Thyroid gland (tissue), 4 donors: ENCODE measurements at regions not wholly inside any gene's neighbourhood (a gene's known extent, or its start where the extent isn't known, plus 50 kb on each side); places are given as distances from the start of the nearest gene placed in this dataset.
"Not testable (repeated sequence)": the region's sequence is repeated elsewhere in the genome, so short reads cannot be mapped to it uniquely, and the experiment has no call there.

Source experiments
- DNase-seq, 2 donors: peaks; one replicate each; pipeline ENCODE4 v3.0.0-alpha.2; 2019
- H3K27ac ChIP-seq, 3 donors: fragments of 200-600 bp; sonication (generic); 1 replicate in 2 of 3; 2 replicates in 1 of 3; pipeline ENCODE4 v1.5.1; 2016 to 2019; ENCODE audit warnings: mild to moderate bottlenecking in 1 of 3, moderate library complexity in 1 of 3
- H3K27me3 ChIP-seq: fragments of 200-600 bp; sonication (generic); one replicate; pipeline ENCODE4 v1.5.1; 2019
- H3K36me3 ChIP-seq, 2 donors: fragments of 200-600 bp; sonication (generic); one replicate each; pipeline ENCODE4 v1.5.1; 2016 to 2019
- H3K4me1 ChIP-seq, 2 donors: fragments of 200-600 bp; sonication (generic); one replicate each; pipeline ENCODE4 v1.5.1; 2017 to 2019
- H3K4me3 ChIP-seq, 3 donors: fragments of 200-600 bp; sonication (generic); replicated peaks in 1 of 3; 1 replicate in 2 of 3; 2 replicates in 1 of 3; pipeline ENCODE4 v1.5.1; 2016; ENCODE audit warnings: mild to moderate bottlenecking in 1 of 3
- H3K9me3 ChIP-seq: fragments of 200-600 bp; sonication (generic); one replicate; pipeline ENCODE4 v1.5.1; 2017
- CTCF ChIP-seq, 6 experiments: fragments of 200-600 bp in 3 of 6; fragments of 450-650 bp in 3 of 6; sonication (generic) in 3 of 6; IDR thresholded peaks; one replicate each; pipeline ENCODE4 v1.5.1; 2016 to 2019; ENCODE audit warnings: antibody characterized with exemption in 6 of 6, mild to moderate bottlenecking in 2 of 6, inconsistent platforms in 1 of 6, moderate library complexity in 1 of 6
- POLR2A ChIP-seq, 2 donors: fragments of 450-650 bp; IDR thresholded peaks; one replicate each; pipeline ENCODE4 v1.6.1; 2017; ENCODE audit warnings: antibody characterized with exemption in 2 of 2, mild to moderate bottlenecking in 2 of 2, moderate library complexity in 1 of 2
- WGBS, 2 donors: methylation state at CpG; one replicate each; pipeline ENCODE4 v1.1.5; 2017; 5-methylcytosine and 5-hydroxymethylcytosine counted together
- intact Hi-C: fragments of 100-400 bp; cut with DNase I; formaldehyde crosslinking; loops from one replicate; pipeline ENCODE4 v1.15.1; 2023

GRCh38 chr6:14894105-14894504 is 351.8 kb upstream of the JARID2 start:
- H3K27me3 ChIP-seq: no peaks in the 10 kb centered on the region
- DNase-seq: no peak
- no peaks in the 10 kb centered on the region for H3K36me3 ChIP-seq
- intact Hi-C loops: no loop called here
- WGBS, 2 donors: 95 to 97% methylated on average over 2 of the region's 2 CpGs
- H3K9me3 ChIP-seq: no peaks in the 10 kb centered on the region
- TF ChIP-seq CTCF (IDR thresholded peaks at IDR 0.05) (no peak), POLR2A (IDR thresholded peaks at IDR 0.05) (no peak)
- no peak overlapping the region for H3K4me3 ChIP-seq
- no peaks in the 10 kb centered on the region for H3K4me1 ChIP-seq
- no peak overlapping the region for H3K27ac ChIP-seq

GRCh38 chr6:14896475-14896874 is 349.4 kb upstream of the JARID2 start:
- Histone ChIP-seq H3K27ac (no peak overlapping the region), H3K4me1 (no peaks in the 10 kb centered on the region), H3K27me3 (no peaks in the 10 kb centered on the region), H3K36me3 (no peaks in the 10 kb centered on the region), H3K4me3 (no peak overlapping the region), H3K9me3 (no peaks in the 10 kb centered on the region)
- WGBS, 2 donors: 63 to 78% methylated on average over 4 of the region's 4 CpGs
- DNase-seq: no peak
- intact Hi-C loops: no loop called here
- no peak for TF ChIP-seq POLR2A (IDR thresholded peaks at IDR 0.05)
- TF ChIP-seq CTCF (IDR thresholded peaks at IDR 0.05): no peak

- Histone ChIP-seq H3K27ac (no peak overlapping the region), H3K4me1 (no peaks in the 10 kb centered on the region), H3K27me3 (no peaks in the 10 kb centered on the region), H3K36me3 (no peaks in the 10 kb centered on the region), H3K9me3 (no peaks in the 10 kb centered on the region), H3K4me3 (no peak overlapping the region)
- WGBS, 2 donors: 88 to 90% methylated on average over 5 of the region's 5 CpGs
- TF ChIP-seq POLR2A (IDR thresholded peaks at IDR 0.05) (no peak), CTCF (IDR thresholded peaks at IDR 0.05) (no peak)
- intact Hi-C loops: no loop called here
- no peak for DNase-seq
Observed at GRCh38 chr6:14897831-14898230, 348.0 kb upstream of the JARID2 start.

GRCh38 chr6:14899441-14899840 is 346.4 kb upstream of the JARID2 start:
- H3K27me3 ChIP-seq, H3K36me3 ChIP-seq, H3K4me1 ChIP-seq, H3K4me3 ChIP-seq, H3K9me3 ChIP-seq, intact Hi-C loops, DNase-seq, H3K27ac ChIP-seq: not testable (repeated sequence)
- WGBS, 2 donors: 74 to 78% methylated on average over 4 of the region's 4 CpGs

- no peak for DNase-seq
- no peaks in the 10 kb centered on the region for H3K27me3 ChIP-seq
- no peaks in the 10 kb centered on the region for H3K36me3 ChIP-seq
- WGBS, 2 donors: 95 to 96% methylated on average over 9 of the region's 9 CpGs
- H3K27ac ChIP-seq: no peak overlapping the region
- no peak overlapping the region for H3K4me3 ChIP-seq
- TF ChIP-seq POLR2A (IDR thresholded peaks at IDR 0.05): no peak
- TF ChIP-seq CTCF (IDR thresholded peaks at IDR 0.05): no peak
- intact Hi-C loops: no loop called here
- H3K9me3 ChIP-seq: no peaks in the 10 kb centered on the region
- H3K4me1 ChIP-seq: no peaks in the 10 kb centered on the region
Observed at GRCh38 chr6:14900919-14901318, 344.9 kb upstream of the JARID2 start.
